Activated CD8-positive, alpha-beta memory T cell treated with anti-CD3 and anti-CD28 coated beads for 36 hours (primary cell): ENCODE measurements at regions not wholly inside any gene's neighbourhood (a gene's known extent, or its start where the extent isn't known, plus 50 kb on each side); places are given as distances from the start of the nearest gene placed in this dataset.
"Not testable (repeated sequence)": the region's sequence is repeated elsewhere in the genome, so short reads cannot be mapped to it uniquely, and the experiment has no call there.

Experiments used
- CTCF ChIA-PET: fragments of 350-600 bp; sonication (Branson Sonifier 250); formaldehyde crosslinking; loops from one replicate; lab custom pipeline; 2021; ENCODE audit warnings: antibody characterized with exemption; lab: Charles Lee
- POLR2A ChIA-PET: fragments of 350-600 bp; sonication (Branson Sonifier 250); formaldehyde crosslinking; loops from one replicate; lab custom pipeline; 2021; ENCODE audit warnings: antibody characterized with exemption; lab: Charles Lee

DNA sequence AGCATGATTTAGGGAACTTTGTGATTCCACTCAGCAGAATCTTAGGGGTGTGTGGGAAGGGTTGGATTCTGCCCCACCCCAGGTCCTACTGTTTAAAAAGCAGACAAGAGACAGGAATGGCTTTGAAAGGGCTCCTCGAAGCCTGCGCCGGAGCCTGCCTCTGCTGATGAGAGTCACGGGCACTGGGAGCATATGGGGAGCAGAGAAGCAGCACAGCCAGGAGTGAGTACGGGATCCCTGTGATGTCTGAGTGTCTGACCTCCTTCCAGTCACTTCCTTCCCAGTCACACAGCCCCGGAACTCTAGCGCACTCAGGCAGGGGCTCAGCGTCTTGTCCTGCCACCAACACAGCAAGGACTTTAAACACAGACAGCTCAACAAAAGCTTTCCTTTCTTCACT lies 514.9 kb upstream of the DPP6 start:
- CTCF ChIA-PET: no interaction called here
- POLR2A ChIA-PET: no interaction called here

- POLR2A ChIA-PET: no interaction called here
- CTCF ChIA-PET: no interaction called here
Observed at GRCh38 chr7:153541903-153542302, 510.3 kb upstream of the DPP6 start.

GRCh38 chr7:153543232-153543631 lies 509.0 kb upstream of the DPP6 start:
- ChIA-PET CTCF (no interaction called here), POLR2A (no interaction called here)

- CTCF ChIA-PET: no interaction called here
- POLR2A ChIA-PET: interaction anchor here (0.6 kb wide), 1 partner anchor 664 kb away, joined by 3 read pairs; no protein-coding TSS in a partner anchor
Observed at GRCh38 chr7:153550173-153550572, 502.0 kb upstream of the DPP6 start.

DNA sequence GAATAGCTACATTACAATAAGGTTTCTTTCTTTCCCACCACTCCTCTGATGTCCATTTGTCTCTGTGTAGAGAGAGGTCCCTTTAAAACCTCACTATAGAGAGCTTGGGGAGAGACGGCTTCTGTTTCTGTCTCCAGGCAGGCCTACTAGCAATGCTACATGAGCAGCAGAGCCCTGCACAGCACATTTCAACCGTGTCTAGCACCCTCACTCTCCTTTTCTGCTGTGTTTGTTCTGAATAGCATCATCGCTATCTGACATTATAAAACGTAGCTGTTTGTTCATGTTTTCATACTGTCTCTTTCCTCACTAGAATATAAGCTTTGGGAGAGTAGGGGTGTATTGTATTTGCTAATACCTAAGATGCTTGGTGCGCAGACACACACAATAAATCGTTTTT lies 487.8 kb upstream of the DPP6 start:
- CTCF ChIA-PET: no interaction called here
- POLR2A ChIA-PET: no interaction called here

GRCh38 chr7:153566324-153566723 lies 485.9 kb upstream of the DPP6 start:
- POLR2A ChIA-PET: no interaction called here
- CTCF ChIA-PET: no interaction called here

- ChIA-PET CTCF (no interaction called here), POLR2A (no interaction called here)
Observed at GRCh38 chr7:153567426-153567825, 484.8 kb upstream of the DPP6 start.

DNA sequence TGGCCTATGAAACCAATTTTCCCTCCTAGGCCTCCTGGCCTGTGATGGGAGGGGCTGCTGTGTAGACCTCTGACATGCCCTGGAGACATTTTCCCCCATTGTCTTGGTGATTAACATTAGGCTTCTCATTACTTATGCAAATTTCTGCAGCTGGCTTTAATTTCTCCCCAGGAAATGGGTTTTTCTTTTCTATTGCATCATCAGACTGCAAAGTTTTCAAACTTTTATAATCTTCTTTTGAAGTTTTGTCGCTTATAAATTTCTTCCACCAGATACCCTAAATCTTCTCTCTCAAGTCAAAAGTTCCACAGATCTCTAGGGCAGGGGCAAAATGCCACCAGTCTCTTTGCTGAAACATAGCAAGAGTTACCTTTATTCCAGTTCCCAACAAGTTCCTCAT lies 482.7 kb upstream of the DPP6 start:
- POLR2A ChIA-PET, CTCF ChIA-PET: not testable (repeated sequence)

GRCh38 chr7:153576096-153576495 lies 476.1 kb upstream of the DPP6 start:
- CTCF ChIA-PET: no interaction called here
- POLR2A ChIA-PET: no interaction called here

GRCh38 chr7:153581419-153581818 lies 470.8 kb upstream of the DPP6 start:
- POLR2A ChIA-PET: no interaction called here
- CTCF ChIA-PET: no interaction called here

- CTCF ChIA-PET: no interaction called here
- POLR2A ChIA-PET: no interaction called here
Observed at GRCh38 chr7:153584132-153584531, 468.1 kb upstream of the DPP6 start.

GRCh38 chr7:153588586-153588985 lies 463.6 kb upstream of the DPP6 start:
- POLR2A ChIA-PET: no interaction called here

DNA sequence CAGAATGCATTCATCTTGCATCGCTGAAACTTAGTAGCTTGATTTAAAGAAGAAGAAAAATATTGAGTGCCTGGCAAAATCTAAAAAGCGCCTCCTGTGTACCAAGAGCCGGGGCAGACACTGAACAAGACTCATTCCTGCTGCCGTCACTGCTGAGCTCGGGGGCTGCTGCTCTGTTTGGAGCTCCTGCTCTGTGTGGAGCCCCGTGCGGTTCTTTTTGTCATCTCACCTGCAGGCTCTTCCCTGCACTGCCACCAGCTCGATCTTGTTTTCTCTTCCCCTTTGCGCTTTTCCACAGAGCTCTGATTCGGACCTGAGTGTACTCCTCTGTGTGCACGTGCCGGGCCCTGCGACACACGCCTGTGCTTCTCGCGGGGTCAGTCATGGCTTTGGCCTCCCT lies 462.1 kb upstream of the DPP6 start:
- ChIA-PET POLR2A (no interaction called here), CTCF (no interaction called here)

More at GRCh38 chr7:153588586-153588985, 463.6 kb upstream of the DPP6 start:
- CTCF ChIA-PET: no interaction called here

- POLR2A ChIA-PET: no interaction called here
- CTCF ChIA-PET: no interaction called here
Observed at GRCh38 chr7:153590571-153590970, 461.6 kb upstream of the DPP6 start.

- CTCF ChIA-PET: no interaction called here
- POLR2A ChIA-PET: no interaction called here
Observed at GRCh38 chr7:153607354-153607753, 444.8 kb upstream of the DPP6 start.

DNA sequence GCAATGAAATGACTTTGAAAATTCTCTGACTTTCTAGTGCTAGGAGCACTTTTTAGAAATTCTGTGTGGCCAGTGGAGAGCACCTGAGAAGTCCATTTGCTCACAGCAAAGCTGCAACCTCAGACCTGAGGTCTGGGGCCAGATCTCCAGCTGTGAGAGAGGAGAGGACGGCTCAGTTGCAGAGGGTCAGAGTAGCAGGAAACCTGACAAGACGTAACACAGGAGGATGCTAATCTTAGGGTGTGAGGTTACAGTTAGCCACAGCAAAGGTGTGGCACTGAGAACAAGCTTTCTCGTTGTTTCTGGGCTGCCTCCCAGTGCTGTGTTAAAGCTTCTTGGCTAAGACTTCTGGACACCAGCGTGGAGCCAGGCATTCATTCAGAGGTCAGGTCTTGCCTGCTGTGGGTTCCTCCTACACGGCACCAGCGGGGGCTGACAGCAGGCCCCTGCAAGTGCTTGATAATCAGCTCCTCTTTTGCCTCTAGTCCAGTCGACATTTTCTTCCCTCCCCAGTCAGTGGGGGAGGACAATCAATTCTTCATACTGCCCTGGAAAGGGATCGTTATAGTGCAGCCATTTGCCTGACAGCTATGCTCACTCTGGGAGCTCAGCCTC lies 435.4 kb upstream of the DPP6 start:
- ChIA-PET CTCF (no interaction called here), POLR2A (no interaction called here)

DNA sequence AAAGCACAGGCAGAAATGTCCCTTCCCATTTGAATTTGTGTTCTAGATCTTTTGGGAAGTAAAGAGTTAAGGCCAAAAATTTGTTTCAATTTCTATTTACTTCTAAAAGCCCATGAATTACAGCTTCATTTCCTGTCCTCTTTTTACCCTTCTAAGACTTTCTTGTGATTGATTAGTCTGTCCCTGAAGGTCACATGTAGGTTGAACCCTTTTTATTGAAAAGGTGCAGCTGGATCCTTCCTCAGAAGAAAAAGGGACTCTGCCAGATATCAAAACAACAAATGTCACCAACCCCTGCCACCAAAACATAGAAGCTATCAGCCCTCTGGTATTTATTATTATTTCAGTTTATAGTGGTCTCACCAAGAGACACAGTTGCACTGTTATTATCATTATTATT lies 424.9 kb upstream of the DPP6 start:
- ChIA-PET CTCF (no interaction called here), POLR2A (no interaction called here)

- POLR2A ChIA-PET: no interaction called here
Observed at GRCh38 chr7:153628406-153628805, 423.8 kb upstream of the DPP6 start.

DNA sequence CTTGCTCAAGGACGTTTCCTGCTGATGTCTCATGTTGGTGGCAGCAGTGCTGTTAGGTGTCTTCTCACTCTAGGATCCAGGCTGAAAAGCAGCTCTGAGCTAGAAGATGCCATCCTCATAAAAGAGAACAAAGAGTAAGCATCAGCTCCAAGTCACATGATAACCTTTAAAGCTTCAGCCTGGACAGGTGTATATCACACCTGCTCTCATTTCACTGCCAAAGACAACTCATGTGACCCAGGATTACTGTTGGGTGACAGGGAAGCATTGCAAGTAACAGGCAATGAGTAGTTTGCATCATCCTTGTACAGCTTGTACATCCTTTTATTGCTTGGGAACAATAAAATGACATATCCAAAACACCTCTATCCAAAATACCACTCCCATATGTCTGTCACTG lies 423.4 kb upstream of the DPP6 start:
- CTCF ChIA-PET: no interaction called here
- POLR2A ChIA-PET: no interaction called here

More at GRCh38 chr7:153628406-153628805, 423.8 kb upstream of the DPP6 start:
- CTCF ChIA-PET: no interaction called here

DNA sequence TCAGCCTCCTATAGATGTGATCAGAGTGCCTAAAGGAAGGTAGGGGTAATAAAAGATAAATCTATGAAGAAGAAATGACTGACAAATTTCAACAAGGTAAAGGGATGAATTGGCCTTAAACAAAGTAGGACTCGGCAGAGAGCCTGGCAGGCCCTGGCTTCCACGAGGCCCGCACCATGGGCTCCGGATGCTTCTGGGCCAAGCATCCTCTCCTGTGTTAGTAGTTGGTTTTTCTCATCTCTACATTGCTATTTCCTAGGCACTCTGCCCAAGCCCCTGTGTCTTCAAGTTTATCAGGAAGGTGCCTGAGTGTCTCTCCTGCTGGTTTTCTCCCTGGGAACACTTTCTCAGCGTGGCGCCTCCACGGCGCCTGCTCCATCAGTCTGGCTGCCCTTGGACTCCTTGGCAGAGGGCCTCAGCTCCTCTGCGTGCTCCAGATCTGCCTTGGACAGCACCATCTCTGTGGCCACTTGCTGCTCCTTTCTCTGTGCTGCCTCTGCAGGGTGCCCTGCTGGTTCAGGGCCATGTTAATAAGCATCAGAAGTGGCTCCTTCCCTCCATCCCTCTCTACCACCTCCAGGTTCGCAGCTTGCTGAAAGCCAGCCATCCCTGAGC lies 413.3 kb upstream of the DPP6 start:
- POLR2A ChIA-PET: no interaction called here
- CTCF ChIA-PET: no interaction called here

GRCh38 chr7:153640586-153640985 lies 411.6 kb upstream of the DPP6 start:
- ChIA-PET CTCF (no interaction called here), POLR2A (no interaction called here)

DNA sequence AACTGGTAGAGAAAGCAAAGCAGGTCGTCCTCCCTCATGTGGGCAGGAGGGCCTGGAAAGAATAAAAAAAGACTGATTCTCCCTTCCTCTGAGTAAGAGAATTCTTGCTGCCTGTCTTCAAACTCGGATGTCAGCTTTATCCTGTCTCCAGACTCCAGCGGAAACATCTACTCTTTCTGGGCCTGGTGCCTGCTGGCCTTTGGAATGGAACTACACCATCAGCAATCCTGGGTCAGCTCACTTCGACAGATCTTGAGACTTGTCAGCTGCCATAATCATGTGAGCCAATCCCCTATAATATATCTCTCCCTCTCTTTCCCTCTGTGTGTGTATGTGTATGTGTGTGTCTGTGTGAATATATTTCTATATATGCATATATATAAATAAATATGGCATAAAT lies 411.0 kb upstream of the DPP6 start:
- CTCF ChIA-PET: no interaction called here
- POLR2A ChIA-PET: no interaction called here
